ENCODE measurements at regions not wholly inside any gene's neighbourhood (a gene's known extent, or its start where the extent isn't known, plus 50 kb on each side); places are given as distances from the start of the nearest gene placed in this dataset.

DNA sequence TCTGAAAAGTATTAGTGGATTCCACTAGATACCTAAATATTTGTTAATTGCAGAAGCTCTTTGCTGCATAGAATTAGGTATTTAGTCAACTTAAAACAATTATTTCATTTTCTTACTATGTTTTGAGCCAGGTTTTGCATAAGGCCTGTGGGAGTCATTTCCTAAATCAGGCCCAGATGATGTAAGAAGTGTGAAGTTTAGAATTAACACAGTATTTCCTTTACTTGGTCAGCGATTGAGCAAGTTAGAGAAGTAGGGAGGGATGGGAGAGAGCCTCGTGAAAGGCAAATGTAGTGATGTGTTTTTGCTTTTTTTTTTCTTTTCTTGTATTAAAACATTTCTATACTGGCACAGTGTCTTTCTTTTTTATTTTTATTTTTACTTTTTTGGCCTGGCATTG, 711.1 kb downstream of the HDGFL1 start:
- no peak overlapping the region for H3K27ac Mint-ChIP-seq
- DNase-seq (ENCODE audit: extremely low spot score, unreplicated experiment): no peak
- peaks cover 19% of the 10 kb centered on the region for H3K4me1 Mint-ChIP-seq (ENCODE audit: unreplicated experiment)
- no peak for TF ChIP-seq CTCF (conservative IDR thresholded peaks at IDR 0.05)
- no peaks in the 10 kb centered on the region for H3K9me3 Mint-ChIP-seq
- H3K36me3 Mint-ChIP-seq: no peaks in the 10 kb centered on the region
- H3K27me3 Mint-ChIP-seq: no peaks in the 10 kb centered on the region
- H3K4me3 Mint-ChIP-seq: no peak overlapping the region

DNA sequence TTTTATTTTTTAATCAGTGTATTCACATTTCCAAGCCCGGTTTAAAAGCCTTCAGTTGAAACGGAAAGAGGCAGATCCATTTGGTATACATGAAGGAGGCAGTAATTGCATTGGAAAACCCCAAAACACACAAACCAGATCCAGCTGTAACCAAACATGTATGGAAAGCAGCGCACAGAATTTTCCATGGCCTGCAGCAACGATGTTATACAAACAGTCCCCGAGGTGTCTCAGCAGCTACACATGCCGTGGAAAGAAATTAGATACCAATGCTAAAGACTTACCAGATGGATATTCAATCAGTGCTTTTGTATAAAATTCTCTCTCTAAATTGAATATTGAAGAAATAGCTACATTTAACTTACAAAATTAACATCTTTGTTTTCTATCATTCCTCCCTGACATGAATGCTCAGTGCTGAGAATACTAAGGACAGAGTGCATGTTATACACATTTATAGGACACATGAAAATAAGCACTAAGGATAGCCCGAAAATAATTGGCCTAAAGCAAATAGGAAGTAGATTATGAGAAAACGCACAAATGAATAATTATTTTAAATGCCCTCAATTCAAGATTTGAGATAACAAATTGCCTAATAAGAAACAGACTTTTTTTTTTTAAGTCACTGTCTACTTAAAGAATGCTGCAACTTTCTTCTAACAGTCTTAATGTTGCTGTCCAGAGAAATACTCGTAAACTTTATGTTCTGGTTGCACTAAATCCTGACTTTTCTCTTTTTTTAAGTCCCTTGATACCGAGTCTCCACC, 713.1 kb downstream of the HDGFL1 start:
- Mint-ChIP-seq H3K9me3 (no peaks in the 10 kb centered on the region), H3K36me3 (no peaks in the 10 kb centered on the region), H3K27ac (peak overlapping the region; percentile 77), H3K4me3 (no peak overlapping the region), H3K4me1 (ENCODE audit: unreplicated experiment) (peaks cover 18% of the 10 kb centered on the region), H3K27me3 (no peaks in the 10 kb centered on the region)
- no peak for TF ChIP-seq CTCF (conservative IDR thresholded peaks at IDR 0.05)
- DNase-seq (ENCODE audit: extremely low spot score, unreplicated experiment): no peak

GRCh38 chr6:23293653-23294052, 724.3 kb downstream of the HDGFL1 start:
- H3K4me1 Mint-ChIP-seq (ENCODE audit: unreplicated experiment): no peaks in the 10 kb centered on the region
- no peak overlapping the region for H3K4me3 Mint-ChIP-seq
- peaks cover 10% of the 10 kb centered on the region for H3K9me3 Mint-ChIP-seq
- TF ChIP-seq CTCF (conservative IDR thresholded peaks at IDR 0.05): no peak
- H3K27ac Mint-ChIP-seq: no peak overlapping the region
- no peaks in the 10 kb centered on the region for H3K36me3 Mint-ChIP-seq
- H3K27me3 Mint-ChIP-seq: no peaks in the 10 kb centered on the region
- DNase-seq (ENCODE audit: extremely low spot score, unreplicated experiment): no peak

GRCh38 chr6:23301556-23301955, 732.2 kb downstream of the HDGFL1 start:
- no peaks in the 10 kb centered on the region for H3K27me3 Mint-ChIP-seq
- DNase-seq (ENCODE audit: extremely low spot score, unreplicated experiment): no peak
- no peak for TF ChIP-seq CTCF (conservative IDR thresholded peaks at IDR 0.05)
- no peaks in the 10 kb centered on the region for H3K9me3 Mint-ChIP-seq
- H3K4me1 Mint-ChIP-seq (ENCODE audit: unreplicated experiment): peaks cover 11% of the 10 kb centered on the region
- no peak overlapping the region for H3K27ac Mint-ChIP-seq
- H3K4me3 Mint-ChIP-seq: no peak overlapping the region
- H3K36me3 Mint-ChIP-seq: no peaks in the 10 kb centered on the region

DNA sequence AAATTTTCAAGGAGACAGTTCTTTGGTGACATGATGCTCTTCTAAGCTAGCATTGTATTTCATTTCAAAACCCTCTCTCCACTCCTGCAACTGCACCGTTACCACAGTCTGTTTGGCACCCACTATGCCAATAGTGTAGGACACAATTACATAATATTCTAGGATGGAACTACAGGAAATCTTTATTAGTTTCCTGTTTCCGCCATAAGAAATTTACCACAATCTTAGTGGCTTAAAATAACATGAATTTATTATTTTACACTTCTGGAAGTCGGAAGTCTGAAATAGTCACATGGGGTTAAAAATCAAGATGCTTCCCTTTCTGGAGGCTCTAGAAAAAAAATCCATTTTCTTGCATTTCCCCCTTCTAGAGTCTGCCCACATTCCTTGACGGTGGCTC, 733.1 kb downstream of the HDGFL1 start:
- TF ChIP-seq CTCF (conservative IDR thresholded peaks at IDR 0.05): no peak
- Mint-ChIP-seq H3K4me1 (ENCODE audit: unreplicated experiment) (peaks cover 11% of the 10 kb centered on the region), H3K9me3 (no peaks in the 10 kb centered on the region), H3K36me3 (no peaks in the 10 kb centered on the region), H3K4me3 (no peak overlapping the region), H3K27ac (no peak overlapping the region), H3K27me3 (no peaks in the 10 kb centered on the region)
- no peak for DNase-seq (ENCODE audit: extremely low spot score, unreplicated experiment)

Measured in type B pancreatic cell (in vitro differentiated cells).